ENCODE measurements at regions not wholly inside any gene's neighbourhood (a gene's known extent, or its start where the extent isn't known, plus 50 kb on each side); places are given as distances from the start of the nearest gene placed in this dataset.

DNA sequence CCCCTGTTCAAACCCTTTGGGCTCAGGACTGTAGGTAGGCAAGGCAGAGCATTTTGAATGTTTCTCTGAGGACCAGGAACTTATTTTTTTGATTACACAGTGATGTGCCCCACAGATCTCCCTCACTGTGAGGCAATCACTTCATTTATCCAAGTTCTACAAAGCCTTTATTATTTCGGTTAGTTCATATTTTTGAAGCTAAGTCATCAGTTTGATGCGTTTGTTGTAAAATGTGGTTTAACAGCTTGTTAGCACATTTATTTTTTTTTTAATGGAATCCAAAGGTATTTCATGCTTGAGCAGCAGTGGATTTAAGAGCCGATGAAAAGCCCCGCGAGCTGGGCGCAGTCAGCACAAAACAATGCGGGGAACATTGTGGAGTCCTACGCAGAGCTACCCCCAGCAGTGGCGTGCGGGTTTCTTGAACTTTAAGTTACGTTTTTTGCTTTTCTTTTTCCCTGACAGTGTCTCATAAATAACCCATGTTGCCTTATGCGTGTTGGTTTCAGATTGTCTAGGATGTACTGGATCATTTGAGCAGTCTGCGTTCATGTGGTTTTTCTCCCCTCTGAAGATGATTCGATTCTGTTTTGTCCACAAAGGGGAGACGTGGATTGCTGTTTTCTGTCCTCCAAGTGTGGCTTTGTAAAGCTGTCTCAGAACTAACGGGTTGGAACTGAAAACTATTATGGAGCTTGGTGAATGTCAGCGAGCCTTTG lies 233.6 kb upstream of the BMP2 start:
- no peak for DNase-seq

DNA sequence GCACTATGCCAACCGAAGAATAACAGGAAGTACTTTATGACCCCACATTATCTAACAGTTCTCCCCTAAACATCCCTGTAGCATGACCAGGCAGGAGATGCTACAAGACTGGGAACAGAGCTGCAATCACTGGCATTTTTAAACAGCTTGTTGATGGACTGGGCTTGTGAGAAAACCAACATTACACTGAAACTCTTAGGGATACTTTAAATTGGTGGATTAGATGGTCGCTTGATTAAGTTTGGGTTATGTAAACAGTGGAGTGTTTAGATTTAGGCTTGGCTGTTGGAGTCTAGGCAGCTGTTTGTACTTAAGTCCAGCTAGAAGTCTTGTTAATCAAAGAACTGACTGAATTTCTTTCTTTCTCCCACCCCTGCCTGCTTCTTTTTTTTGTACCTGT lies 234.1 kb upstream of the BMP2 start:
- no peak for DNase-seq

DNA sequence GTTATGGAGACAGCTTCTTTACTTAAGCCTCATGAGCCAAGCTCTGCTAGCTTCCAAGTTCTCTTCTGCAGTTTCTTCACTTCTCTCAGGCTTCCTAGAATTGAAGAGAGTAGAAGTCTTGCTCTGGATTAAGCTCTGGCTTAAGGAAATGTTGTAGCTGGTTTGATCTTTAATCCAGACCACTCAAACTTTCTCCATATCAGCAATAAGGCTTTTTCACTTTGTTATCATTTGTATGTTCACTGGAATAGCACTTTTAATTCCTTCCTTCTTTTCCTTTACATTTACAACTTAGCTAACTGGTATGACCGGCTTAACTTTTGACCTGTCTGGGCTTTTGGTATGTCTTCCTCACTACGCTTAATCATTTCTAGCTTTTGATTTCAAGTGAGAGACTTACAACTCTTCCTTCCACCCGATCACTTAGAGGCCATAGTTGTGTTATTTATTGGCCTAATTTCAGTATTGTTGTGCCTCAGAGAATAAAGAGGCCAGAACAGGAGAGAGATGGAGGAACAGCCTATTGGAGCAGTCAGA lies 236.6 kb upstream of the BMP2 start:
- no peak for DNase-seq

DNA sequence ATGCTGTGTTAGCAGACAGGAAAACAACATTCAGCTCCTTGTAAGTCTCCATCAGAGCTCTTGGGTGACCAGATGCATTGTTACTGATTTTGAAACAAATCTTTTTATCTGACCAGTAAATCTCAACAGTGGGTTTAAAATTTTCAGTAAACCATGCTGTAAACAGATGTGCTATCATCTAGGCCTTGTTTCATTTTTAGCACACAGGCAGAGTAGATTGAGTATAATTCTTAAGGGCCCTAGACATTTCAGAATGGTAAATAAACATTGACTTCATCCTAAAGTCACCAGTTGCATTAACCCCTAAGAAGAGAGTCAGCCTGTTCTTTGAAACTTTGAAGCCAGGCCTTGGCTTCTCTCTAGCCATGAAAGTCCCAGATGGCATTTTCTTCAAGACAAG lies 237.2 kb upstream of the BMP2 start:
- no peak for DNase-seq

- no peak for DNase-seq
Measured at GRCh38 chr20:6525447-6526303, 241.8 kb upstream of the BMP2 start.

GRCh38 chr20:6524305-6524704 lies 243.2 kb upstream of the BMP2 start:
- DNase-seq: no peak

DNA sequence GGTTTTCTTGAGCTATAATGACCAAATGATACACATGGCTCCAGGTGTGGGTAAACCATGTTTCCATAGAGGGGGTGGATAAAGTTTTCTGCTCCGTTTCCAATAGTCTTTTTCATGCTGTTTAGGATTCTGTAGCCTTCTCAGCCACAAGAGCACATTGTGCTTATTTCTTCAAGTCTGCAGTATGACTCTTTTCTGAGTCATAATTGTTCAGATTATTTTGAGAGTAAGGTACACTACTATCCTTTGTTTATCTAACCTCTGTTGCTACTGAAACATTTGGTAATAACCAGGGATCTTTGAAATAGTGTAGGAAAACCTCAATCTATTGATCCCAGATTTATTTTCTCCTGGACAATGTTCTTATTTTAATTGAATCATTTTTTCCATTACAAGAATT lies 247.9 kb upstream of the BMP2 start:
- no peak for DNase-seq

DNA sequence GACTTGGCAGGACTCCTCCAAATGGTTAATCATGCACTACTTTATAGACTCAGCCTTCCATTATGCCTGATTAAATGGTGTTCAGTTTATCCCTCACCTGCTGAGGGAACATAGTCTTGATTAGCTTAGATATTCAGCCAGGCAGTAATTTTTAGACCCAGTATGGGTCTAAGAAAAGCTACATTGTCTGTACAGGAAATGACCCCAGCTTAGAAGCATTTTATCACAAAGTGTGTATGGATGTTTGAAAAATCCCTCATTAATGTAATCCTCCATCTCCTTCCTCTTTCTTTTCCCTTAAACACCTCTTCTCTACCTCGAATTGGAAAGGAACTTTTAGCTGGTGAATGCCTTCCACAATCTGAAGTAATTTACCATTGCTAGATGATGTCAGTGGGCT lies 252.2 kb upstream of the BMP2 start:
- DNase-seq: no peak

- no peak for DNase-seq
Measured at GRCh38 chr20:6513599-6513998, 253.9 kb upstream of the BMP2 start.

DNA sequence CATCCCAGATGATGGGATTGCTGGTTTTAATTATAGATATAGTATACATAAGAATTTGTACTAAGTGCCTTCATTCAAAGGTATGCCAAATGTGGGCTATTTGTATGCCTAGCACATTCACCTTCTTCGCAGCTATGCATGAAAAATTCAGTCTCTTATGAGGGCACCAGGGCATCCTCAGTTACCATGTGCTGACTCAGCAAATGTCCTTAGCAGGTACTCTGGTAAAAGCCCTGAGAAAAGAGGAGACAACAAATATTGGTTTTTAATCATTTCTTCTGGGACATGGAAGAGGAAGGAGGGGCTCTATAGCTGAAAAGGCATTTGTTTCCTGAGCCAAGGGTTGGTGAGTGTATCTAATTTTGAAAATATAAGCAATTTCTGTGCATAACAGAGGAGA lies 258.1 kb upstream of the BMP2 start:
- no peak for DNase-seq

GRCh38 chr20:6506906-6507305 lies 260.6 kb upstream of the BMP2 start:
- no peak for DNase-seq

DNA sequence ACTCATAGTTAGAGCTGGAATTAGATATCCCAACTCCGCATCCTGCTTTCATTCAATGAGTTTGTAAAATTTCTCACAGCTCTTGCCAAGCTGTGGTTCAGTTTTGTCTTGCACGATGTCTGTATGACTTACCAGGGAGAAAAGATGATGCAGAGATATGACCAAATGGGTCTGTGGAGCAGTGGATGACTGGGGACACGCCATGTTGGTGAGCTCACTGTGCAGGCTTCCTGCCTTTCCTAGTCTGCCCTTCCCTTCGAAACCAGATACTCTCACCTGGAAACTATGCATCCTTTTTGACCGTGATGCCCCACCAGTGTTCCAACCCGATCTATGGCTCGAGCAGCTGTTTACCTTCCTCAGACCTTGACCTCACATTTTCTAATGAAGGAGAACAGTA lies 262.7 kb upstream of the BMP2 start:
- DNase-seq: no peak

GRCh38 chr20:6504179-6504578 lies 263.3 kb upstream of the BMP2 start:
- no peak for DNase-seq

GRCh38 chr20:6502999-6503398 lies 264.5 kb upstream of the BMP2 start:
- no peak for DNase-seq

DNA sequence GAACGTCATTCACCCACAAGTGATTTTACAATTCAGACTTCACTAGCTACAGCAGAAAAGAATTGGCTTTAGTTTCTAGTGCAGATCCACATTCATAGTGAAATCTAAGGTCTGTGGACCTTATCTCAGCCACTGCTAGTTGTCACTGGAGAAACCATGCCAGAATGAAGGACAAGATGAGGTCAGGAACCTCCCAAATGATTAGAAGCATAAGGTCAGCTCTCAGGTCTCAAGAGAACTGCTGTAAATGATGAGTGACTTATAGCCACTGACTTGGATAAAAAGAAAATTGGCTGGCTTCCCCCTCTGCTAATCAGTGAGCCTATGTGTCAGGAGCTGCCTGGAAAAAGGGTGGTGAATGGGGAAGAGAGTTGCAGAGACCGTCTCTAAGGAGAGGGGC lies 265.3 kb upstream of the BMP2 start:
- no peak for DNase-seq

GRCh38 chr20:6501061-6501460 lies 266.4 kb upstream of the BMP2 start:
- DNase-seq: no peak

DNA sequence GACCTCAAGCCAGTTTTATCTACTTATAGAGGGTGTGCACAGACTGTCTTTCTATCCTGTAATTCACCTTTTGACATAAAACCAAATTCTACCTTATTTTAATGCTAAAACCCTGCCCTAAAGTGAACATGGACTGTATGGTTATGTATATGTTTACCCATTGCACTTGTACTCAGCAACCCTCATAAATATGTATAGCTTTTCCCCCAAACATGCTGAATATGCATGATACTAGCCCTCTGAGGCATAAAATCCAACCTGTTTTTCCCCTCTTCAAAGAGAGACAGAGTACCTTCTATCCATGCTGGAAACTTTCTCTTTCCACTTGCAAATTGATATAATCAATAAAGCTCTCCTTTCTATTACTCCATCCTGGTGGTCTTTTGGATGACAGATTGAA lies 267.9 kb upstream of the BMP2 start:
- no peak for DNase-seq

- DNase-seq: no peak
Measured at GRCh38 chr20:6496874-6497273, 270.6 kb upstream of the BMP2 start.

- no peak for DNase-seq
Measured at GRCh38 chr20:6495907-6496306, 271.6 kb upstream of the BMP2 start.

- no peak for DNase-seq
Measured at GRCh38 chr20:6492271-6493055, 275.0 kb upstream of the BMP2 start.

DNA sequence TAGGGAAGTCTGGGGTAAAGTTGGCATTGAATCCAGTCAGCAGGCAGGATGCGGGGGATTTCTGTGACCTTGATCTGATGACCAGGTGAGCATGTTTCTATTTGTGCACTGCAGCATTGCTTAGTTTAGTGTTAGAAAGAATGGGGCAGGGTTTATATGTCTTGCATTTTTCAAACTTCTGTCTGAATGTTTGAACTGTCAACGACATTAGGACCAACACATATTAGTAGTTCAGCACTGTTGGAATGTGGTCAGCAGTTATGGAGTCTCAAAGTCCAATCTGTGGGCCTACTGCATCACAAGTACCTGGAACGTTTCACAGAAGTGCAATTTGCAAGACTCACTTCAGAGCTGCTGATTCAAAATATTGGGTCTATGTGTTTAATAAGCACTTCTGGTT lies 276.6 kb upstream of the BMP2 start:
- DNase-seq: no peak

DNA sequence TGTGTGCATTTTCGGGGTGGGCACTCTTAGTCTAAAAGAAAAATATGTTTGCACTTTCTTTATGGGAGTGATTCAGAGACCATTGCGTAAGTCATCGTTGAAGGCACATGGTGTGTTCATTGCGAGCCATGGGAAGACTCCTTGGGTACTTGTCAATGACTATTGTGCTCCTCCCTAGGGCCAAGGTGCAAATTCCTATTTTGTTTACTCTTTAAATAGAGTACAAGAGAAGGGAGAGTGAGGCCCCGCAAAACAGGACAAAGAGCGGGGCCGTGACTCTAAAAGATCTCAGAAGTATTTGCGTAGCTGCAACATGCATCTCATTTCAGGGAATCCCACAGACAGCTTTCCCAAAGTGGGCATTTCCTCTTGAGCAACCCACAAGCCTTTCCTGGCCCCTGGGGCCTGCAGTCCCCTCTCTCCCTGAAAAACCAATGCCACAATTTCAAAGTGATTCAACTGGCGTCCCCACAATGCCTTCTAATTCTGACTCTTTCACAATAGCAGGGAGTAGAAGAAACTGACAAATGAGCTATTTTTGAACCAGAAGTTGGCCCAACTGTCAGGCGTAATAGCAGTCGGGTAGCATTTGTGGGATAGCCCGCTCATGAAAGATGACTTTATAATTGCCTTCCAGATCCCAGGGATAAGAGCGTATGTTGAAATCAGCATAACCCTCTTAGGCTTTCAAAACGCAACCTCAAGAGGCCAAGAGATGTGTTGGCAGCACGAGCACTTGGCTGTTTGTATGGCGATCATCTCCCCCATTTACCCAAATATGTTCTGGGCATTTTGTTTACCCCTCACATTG lies 277.9 kb upstream of the BMP2 start:
- DNase-seq: peak; percentile 5

DNA sequence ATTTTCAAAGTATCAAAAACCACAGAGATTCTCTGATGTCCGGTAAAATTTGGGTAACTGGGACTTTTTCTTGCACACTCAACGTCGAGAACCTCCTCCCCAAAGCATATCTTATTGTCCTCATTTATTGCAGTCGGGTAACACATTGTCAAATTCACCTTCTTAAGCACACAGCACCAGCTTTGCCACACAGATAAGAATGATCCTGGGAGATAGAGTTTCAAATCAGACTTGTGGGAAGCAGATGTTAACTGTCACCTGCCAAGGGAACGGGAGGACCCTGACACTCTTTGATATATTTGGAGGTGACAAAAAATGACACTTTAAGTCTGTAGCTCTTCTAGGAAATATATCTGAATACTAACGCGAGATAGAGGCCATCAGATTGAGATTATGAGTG lies 282.1 kb upstream of the BMP2 start:
- no peak for DNase-seq

All from DMS79 treated with DMSO at 0.1 percent for 48 hours (cell line).